GM19023 (cell line): ENCODE measurements at regions not wholly inside any gene's neighbourhood (a gene's known extent, or its start where the extent isn't known, plus 50 kb on each side); places are given as distances from the start of the nearest gene placed in this dataset.

Source experiments
- ATAC-seq: cut with Tn5 transposase; IDR thresholded peaks from one replicate; pipeline ENCODE4 v1.9.1; 2021; ENCODE audit warnings: mild to moderate bottlenecking, moderate library complexity; ENCODE audit not compliant: unreplicated experiment

DNA sequence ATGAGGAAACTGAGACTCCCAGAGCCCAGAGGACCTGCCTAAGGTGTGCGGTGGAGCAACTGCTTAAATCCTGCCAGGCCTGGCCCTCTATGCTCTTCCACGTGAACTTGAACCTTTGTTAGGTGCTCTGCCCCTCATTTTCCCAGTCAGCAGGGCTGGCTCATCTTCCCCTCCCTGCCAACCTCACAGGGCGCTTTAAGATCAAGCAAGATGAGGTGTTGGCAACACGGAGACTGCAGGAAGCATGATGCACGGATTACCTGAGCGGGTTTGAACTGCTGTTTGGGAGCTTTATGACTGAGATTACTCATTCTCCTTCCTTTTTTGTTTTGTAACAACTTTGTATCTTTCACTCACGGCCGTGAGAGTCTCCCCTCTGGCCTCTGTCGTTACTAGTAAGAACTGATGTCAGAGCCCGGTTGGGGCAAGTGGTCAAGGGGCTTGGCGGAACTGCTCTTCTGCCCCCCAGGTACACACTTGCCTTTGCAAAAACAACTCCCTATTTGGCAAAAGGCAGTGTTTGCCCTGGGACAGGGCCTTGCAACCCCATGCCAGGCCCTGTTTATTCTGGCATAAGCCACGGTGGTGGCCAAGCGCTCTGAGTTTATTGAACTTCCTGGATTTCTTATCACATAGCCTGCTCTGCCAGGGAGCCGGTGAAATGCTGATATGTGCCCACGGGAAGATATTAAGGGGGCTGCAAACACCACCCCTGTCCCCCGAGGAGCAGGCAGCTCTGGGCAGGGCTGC lies 127.8 kb downstream of the INHBB start:
- no peak for ATAC-seq

DNA sequence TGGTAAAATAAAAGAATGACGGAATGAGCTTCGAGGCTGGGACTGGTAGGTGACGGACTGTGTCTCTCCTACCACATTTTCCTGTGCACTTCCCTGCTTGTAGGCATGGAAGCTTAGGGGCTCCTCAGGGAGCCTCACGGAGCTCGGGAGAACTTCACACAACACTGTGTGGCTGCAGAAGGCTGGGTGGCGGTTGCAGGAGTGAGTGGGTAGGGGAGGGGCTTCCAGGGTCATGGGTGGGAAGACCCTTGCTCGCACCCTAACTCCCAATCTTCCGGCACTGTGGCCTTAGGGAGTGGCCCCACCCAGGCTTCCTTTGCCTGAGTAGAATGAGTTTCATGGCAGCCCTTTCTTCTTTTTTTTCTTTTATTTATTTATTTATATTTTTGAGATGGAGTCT lies 128.6 kb downstream of the INHBB start:
- no peak for ATAC-seq

- ATAC-seq: no peak
These were observed 130.2 kb downstream of the INHBB start for GRCh38 chr2:120476141-120476540.

GRCh38 chr2:120477198-120477597 lies 131.3 kb downstream of the INHBB start:
- no peak for ATAC-seq

- ATAC-seq: no peak
These were observed 132.0 kb downstream of the INHBB start for GRCh38 chr2:120477831-120478481.

DNA sequence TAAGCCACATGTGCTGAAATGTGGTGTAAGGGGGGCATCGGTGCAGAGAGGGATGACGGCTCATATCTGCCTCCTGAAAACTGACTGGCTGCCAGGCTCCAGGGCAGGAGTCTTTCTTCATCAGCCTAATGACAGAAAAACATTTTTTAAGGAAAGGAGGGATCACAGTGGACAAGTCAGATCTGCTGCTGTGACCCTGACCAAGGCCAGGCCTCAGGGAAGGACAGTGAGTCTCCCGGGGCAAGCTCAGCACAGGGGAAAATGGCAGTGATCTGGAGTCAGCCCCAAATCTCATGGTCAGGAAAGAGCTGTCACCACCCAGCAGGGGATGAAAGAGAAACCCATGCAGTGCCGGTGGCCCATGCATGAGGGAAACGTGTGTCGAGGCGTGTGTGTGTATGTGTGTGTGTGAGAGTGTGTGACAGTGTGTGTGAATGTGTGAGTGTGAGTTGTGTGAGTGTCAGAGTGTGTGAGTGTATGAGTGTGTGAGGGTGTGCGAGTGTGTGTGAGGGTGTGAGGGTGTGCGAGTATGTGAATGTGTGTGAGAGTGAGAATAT lies 134.5 kb downstream of the INHBB start:
- ATAC-seq: no peak

DNA sequence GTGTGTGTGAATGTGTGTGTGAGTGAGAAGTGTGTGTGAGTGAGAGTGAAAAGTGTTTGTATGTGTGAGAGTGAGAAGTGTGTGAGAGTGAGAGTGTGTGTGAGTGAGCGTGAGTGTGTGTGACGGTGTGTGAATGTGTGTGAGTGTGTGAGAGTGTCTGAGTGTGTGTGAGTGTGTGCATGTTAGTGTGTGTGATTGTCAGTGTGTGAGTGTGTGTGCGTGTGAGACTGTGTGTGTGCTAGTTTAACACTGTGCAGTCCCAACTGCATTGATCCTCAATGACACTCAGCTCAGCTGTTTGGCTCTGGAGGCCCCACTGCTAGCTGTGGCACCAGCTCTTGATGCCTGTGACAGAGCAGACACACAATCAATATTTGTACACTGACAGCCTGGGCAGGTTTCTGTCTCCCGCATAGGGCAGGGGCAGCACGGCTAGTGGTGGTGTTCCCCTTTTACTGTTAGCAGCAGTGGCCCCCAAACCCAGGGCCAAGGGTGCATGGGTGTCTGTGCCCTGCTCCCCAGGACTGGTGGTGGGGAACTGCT lies 135.0 kb downstream of the INHBB start:
- no peak for ATAC-seq

- ATAC-seq: no peak
These were observed 135.7 kb downstream of the INHBB start for GRCh38 chr2:120481446-120482194.

DNA sequence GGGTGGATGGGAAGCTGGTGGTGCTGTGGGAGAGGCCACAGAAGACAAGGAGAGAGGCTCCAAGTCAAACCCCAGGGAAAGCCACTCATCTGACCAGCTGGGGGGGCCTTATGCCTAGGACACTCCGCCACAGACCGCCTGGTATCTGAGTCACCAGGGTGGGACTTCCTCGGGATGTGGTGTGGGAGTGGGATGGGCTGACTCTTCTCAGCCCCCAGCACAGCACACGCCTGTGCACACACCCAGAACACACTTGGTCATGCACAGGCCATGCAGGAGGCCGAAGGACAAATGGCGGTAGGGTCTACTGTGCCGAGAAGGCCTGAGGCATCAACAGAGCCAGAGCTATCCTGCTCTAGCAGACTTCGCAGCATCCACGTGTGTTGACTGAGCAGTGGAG lies 136.4 kb downstream of the INHBB start:
- ATAC-seq: no peak

DNA sequence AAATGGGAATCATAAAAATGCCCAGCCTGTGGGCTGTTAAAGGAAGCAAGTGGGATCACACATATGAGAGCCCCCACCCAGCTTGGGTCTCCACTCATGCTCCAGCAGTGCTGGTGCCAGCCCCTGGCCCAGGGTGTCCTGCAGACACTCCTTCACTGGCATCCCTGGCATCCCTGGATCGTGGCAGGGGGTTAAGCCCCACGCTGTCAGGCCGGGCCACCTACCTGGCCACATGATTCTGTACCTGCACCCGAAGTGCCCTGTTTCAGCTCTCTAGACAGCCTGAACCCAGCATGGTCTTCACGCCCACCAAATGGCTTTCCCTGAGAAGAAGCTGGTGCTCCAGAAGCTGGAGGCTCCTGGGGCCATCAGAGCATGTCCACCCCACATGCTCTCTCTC lies 137.4 kb downstream of the INHBB start:
- ATAC-seq: no peak

DNA sequence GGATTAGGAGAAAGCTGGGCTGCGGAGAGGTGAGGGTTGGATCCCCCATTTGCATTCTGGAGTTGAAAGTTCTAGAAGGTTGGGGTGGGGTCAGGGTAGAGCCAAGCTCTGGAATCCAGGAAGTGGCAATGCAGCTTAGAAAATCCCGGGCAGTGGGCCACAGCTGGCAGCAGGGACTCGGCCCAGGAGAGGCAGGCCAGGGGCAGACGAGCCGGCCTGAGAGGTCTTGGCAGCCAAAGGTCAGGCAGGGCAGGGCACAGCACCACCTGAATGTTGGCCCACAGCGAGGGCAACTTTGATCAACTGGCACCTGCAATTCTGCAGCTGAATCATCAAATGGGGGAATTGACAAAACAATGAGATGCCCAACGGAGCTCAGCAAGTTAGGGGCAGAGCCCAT lies 139.2 kb downstream of the INHBB start:
- ATAC-seq: no peak

DNA sequence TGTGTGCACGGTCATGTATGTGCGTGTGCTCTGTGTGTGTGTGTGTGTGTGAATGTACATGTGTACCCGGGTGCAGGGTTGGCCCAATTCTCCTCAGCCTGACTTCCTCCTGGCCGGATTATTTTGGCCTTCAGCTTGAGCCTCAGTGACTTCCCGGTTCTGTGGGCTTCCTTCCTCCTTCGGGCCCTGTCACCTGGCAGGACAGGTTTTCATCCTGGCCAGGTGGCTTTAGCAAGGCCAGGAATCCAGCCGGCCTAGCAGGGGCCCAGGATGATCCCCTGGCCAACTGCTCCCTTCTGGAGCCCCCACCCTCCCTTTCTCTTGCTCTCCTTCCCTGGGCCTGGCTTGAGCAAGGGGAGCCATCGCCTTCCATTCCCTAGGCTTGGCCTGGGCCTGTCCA lies 140.5 kb downstream of the INHBB start:
- no peak for ATAC-seq

GRCh38 chr2:120486946-120487345 lies 141.0 kb downstream of the INHBB start:
- no peak for ATAC-seq

- ATAC-seq: no peak
These were observed 142.6 kb downstream of the INHBB start for GRCh38 chr2:120488531-120488930.

DNA sequence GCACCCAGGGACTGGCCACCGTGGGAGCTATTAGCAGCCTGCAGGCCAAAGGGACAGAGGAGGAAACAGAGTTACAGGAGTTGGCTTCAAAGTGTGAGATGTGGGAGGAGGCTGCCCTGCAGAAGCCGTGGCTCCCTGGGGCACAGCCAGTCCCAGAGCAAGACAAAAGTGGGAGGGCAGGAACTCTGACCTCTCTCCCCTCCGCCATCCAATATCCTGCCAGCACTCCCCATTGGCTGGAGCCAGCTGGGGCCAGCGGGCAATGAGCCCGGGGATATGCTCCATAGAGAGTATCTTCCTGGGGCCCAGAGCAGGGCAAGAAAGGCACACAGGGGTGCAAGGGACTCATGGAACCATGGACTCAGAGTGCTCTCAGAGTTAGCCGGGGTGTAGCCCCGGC lies 143.1 kb downstream of the INHBB start:
- ATAC-seq: no peak

DNA sequence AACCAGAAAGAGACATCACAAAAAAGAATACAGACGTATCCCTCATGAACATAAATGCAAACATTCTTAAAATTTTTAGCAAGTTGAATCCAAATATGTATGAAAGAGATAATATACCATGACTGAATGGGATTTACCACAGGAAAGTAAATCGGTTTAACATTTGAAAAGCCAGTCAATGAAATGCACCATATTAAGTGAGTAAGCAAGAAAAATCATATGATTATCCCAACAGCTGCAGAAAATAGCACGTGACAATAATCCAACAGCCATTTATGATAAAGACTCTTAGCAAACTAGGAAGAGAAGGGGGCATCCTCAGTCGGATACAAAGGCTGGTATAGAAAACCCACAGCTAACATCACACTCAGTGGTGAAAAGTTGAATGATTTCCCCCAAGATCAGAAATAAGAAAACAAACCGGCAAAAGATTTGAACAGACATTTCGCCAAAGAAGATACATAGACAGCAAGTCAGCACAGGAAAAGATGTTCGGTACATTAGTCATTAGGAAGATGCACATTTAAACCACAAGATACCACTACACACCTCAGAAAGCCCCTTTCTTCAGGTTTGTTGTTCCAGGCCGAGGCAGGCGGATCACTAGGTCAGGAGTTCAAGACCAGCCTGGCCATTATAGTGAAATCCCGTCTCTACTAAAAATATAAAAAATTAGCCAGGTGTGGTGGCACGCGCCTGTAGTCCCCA lies 144.3 kb downstream of the INHBB start:
- no peak for ATAC-seq

- no peak for ATAC-seq
These were observed 145.2 kb downstream of the INHBB start for GRCh38 chr2:120491111-120491625.

- ATAC-seq: no peak
These were observed 147.3 kb downstream of the INHBB start for GRCh38 chr2:120493231-120493630.

GRCh38 chr2:120494446-120494845 lies 148.5 kb downstream of the INHBB start:
- no peak for ATAC-seq

DNA sequence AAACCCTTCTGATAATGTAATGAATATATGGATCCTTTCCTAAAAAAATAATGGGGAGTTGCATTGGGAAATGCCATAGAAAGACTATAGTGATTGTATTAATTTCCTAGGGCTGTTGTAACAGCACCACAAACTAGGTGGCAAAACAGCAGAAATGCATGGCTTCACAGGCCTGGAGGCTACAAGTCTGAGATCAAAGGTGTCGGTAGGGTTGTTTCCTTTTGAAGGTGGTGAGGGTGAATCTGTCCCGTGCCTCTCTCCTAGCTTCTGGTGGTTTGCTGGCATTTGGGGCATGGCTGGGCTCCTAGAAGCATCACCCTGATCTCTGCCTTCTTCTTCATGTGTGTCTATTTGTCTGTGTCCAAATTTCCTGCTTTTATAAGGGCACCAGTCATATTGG lies 149.7 kb downstream of the INHBB start:
- ATAC-seq: no peak

- ATAC-seq: no peak
These were observed 150.3 kb downstream of the INHBB start for GRCh38 chr2:120496235-120496634.
